ENCODE measurements at regions not wholly inside any gene's neighbourhood (a gene's known extent, or its start where the extent isn't known, plus 50 kb on each side); places are given as distances from the start of the nearest gene placed in this dataset.

DNA sequence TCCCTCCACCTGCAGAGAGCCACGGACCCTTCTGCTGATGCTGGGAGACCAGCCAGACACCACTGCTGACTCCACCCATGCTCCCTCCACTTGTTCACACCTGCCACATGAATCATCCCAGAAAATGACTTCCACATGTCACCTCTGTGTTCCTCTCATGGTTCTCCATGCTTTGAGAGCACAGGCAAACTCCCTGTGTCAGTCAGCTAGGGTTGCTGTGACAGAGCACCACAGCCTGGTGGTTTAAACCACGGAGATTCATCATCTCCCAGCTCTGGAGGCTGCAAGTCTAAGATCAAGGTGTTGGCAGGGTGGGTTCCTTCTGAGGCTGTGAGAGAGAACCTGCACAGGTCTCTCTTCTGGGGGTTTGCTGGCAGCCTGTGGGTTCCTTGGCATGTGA lies 381.4 kb downstream of the GADD45G start:
- Mint-ChIP-seq H3K4me1 (ENCODE audit: unreplicated experiment) (no peaks in the 10 kb centered on the region), H3K9me3 (ENCODE audit: unreplicated experiment) (no peaks in the 10 kb centered on the region), H3K27me3 (ENCODE audit: unreplicated experiment) (peaks cover 4% of the 10 kb centered on the region), H3K36me3 (ENCODE audit: unreplicated experiment) (no peaks in the 10 kb centered on the region), H3K4me3 (ENCODE audit: unreplicated experiment) (no peak overlapping the region), H3K27ac (ENCODE audit: unreplicated experiment) (no peak overlapping the region)
- TF ChIP-seq, protein P1, sequence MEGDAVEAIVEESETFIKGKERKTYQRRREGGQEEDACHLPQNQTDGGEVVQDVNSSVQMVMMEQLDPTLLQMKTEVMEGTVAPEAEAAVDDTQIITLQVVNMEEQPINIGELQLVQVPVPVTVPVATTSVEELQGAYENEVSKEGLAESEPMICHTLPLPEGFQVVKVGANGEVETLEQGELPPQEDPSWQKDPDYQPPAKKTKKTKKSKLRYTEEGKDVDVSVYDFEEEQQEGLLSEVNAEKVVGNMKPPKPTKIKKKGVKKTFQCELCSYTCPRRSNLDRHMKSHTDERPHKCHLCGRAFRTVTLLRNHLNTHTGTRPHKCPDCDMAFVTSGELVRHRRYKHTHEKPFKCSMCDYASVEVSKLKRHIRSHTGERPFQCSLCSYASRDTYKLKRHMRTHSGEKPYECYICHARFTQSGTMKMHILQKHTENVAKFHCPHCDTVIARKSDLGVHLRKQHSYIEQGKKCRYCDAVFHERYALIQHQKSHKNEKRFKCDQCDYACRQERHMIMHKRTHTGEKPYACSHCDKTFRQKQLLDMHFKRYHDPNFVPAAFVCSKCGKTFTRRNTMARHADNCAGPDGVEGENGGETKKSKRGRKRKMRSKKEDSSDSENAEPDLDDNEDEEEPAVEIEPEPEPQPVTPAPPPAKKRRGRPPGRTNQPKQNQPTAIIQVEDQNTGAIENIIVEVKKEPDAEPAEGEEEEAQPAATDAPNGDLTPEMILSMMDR (IDR thresholded peaks at IDR 0.05), result no peak
- DNase-seq (ENCODE audit: extremely low spot score, unreplicated experiment), result no peak

DNA sequence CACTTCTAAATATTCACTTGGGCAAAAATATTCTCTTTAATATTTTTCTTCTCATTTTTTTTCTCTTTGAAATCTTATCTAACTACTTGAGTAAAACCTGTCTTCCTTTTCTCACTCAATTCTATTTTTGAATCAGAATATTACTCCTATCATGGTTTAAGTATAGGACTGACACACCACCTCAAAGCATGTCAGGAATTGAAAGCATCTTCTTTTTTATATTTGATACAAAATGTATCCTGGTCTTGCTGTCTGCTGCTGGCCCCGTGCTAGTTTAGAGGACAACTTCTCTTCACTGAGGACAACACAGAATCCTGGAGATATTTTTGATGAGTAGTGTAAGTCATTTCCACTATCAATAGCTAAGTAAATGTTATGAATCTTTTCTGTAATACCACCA lies 383.6 kb downstream of the GADD45G start:
- Mint-ChIP-seq H3K36me3 (ENCODE audit: unreplicated experiment) (no peaks in the 10 kb centered on the region), H3K27me3 (ENCODE audit: unreplicated experiment) (peaks cover 4% of the 10 kb centered on the region), H3K9me3 (ENCODE audit: unreplicated experiment) (no peaks in the 10 kb centered on the region), H3K4me1 (ENCODE audit: unreplicated experiment) (no peaks in the 10 kb centered on the region), H3K4me3 (ENCODE audit: unreplicated experiment) (no peak overlapping the region), H3K27ac (ENCODE audit: unreplicated experiment) (no peak overlapping the region)
- DNase-seq (ENCODE audit: extremely low spot score, unreplicated experiment), result no peak
- TF ChIP-seq, protein P1 (IDR thresholded peaks at IDR 0.05), result no peak

DNA sequence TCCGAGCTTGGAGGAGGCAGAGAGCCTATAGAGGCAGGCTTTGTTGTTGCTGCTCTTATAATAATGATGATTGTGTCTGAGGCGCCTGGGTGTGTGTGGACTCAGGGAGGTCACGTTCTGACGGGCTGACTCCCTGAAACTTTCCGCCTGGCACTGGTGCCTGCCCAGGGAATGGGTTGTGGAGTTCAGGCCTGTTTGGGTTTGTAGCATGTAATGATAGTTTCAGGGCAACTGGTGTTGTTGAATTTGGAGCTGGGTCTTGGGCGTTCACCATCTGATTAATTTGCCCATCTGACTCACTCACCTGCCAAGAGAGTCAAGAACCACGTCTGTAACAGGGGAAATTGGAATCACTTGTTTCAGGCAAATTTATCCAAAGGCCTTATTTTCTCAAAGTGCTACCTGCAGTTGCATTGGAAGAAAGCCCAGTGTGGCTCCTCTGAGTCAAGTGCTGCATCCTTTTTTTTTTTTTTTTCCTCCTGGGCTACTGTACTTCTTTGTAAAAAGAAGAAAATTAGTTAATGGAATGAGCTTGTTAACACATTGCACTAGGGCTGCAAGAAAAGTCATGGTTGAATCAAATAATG lies 386.5 kb downstream of the GADD45G start:
- TF ChIP-seq, protein P1 (IDR thresholded peaks at IDR 0.05), result no peak
- Mint-ChIP-seq H3K9me3 (ENCODE audit: unreplicated experiment) (no peaks in the 10 kb centered on the region), H3K4me1 (ENCODE audit: unreplicated experiment) (no peaks in the 10 kb centered on the region), H3K4me3 (ENCODE audit: unreplicated experiment) (no peak overlapping the region), H3K27me3 (ENCODE audit: unreplicated experiment) (peaks cover 4% of the 10 kb centered on the region), H3K36me3 (ENCODE audit: unreplicated experiment) (no peaks in the 10 kb centered on the region), H3K27ac (ENCODE audit: unreplicated experiment) (no peak overlapping the region)
- no peak for DNase-seq (ENCODE audit: extremely low spot score, unreplicated experiment)

DNA sequence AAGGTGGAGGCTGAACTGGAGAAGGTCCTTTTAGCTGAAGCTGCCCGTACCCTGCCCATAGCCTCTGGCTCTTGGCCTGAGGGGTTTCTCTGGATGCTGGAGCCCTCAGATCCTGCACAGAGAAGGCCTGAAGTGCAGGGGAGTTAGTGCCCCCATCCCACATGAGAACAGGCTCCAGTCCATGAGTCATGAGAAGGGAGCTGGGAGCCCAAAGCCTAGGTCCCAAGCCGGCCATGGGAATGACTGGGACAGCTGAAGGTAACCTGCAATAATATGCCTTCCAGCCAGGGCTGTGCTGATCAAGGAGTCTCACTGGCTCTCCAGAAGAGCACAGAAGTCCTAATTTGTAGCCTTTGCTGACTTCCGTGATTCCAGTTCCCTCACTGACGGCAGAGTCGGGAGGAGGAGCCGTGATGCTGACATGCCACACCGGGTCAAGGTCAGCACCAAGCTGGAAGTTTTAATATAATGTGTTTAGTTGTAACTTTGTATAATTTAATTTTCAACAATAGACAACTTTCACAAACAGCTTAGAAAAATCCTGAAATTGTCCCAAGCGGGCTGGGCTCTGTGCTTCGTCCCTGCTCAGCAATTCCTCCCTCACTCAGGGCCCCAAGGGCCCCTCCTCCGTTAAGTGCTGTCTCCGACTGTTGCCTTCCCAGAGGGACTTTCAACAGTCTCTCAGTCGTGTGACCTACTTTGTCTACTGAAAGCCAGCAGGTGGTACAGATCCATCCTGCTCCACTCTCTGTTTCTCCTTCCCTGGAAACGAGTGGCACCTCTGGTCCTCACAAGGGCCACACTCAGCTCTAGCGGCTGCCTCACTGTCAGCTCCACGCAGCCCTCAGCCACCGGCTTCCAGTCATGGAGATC lies 387.8 kb downstream of the GADD45G start:
- TF ChIP-seq, protein P1 (IDR thresholded peaks at IDR 0.05), result no peak
- no peak overlapping the region for H3K4me3 Mint-ChIP-seq (ENCODE audit: unreplicated experiment)
- H3K36me3 Mint-ChIP-seq (ENCODE audit: unreplicated experiment), result no peaks in the 10 kb centered on the region
- no peak for DNase-seq (ENCODE audit: extremely low spot score, unreplicated experiment)
- H3K27me3 Mint-ChIP-seq (ENCODE audit: unreplicated experiment), result peaks cover 4% of the 10 kb centered on the region
- no peaks in the 10 kb centered on the region for H3K9me3 Mint-ChIP-seq (ENCODE audit: unreplicated experiment)
- no peak overlapping the region for H3K27ac Mint-ChIP-seq (ENCODE audit: unreplicated experiment)
- no peaks in the 10 kb centered on the region for H3K4me1 Mint-ChIP-seq (ENCODE audit: unreplicated experiment)
